ENCODE measurements at regions not wholly inside any gene's neighbourhood (a gene's known extent, or its start where the extent isn't known, plus 50 kb on each side); places are given as distances from the start of the nearest gene placed in this dataset.

DNA sequence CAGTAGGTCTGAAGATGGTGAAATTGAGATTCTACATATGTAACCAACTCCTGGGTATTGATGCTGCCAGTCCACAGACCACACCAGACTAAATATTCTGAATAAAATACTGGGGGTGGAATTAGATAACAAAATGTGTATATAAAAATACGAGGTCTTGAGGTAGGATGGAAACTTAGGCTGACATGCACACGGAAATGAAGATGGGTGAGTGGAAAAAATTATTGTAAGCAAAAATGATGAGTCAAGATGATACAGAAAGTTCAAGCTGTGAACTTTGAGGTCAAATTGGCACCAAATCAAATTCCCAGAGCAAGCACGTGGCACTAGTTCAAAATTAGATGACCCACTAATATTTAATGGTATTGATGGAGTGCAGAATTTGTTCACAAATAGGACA is 713.4 kb upstream of the ACO1 start:
- H3K9ac ChIP-seq = no peak overlapping the region
- no peaks in the 10 kb centered on the region for H4K20me1 ChIP-seq
- H3K27ac ChIP-seq = no peak overlapping the region
- TF ChIP-seq Cebpa-rat (IDR thresholded peaks at IDR 0.05) = no peak
- no peaks in the 10 kb centered on the region for H3K36me3 ChIP-seq
- H3K4me1 ChIP-seq = no peaks in the 10 kb centered on the region
- no peak overlapping the region for H3K4me3 ChIP-seq
- no peak overlapping the region for H3K4me2 ChIP-seq
- no peaks in the 10 kb centered on the region for H3K27me3 ChIP-seq
- H3K9me3 ChIP-seq (replicated peaks in 1 of 11) = no peaks in the 10 kb centered on the region

DNA sequence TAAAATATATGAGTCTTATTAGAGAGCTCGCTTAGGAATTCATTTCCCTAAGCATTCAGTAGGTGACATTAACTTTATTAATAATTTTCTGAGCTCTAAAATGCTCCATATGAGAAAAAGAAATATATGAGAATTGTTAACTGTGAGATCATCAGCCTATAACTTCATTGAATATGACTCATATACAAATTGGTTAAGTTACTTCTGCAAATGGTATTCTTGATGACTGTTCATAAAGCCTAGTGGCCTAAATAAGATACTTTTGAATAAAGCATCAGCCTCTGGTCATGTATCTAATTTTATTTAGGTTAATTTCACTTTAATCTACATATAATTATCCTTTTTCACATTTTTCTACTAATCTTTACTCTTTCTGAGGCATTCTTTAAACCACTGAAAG is 710.2 kb upstream of the ACO1 start:
- TF ChIP-seq Cebpa-rat (IDR thresholded peaks at IDR 0.05) = no peak
- no peaks in the 10 kb centered on the region for H3K36me3 ChIP-seq
- no peak overlapping the region for H3K9ac ChIP-seq
- no peak overlapping the region for H3K4me2 ChIP-seq
- H4K20me1 ChIP-seq = no peaks in the 10 kb centered on the region
- no peaks in the 10 kb centered on the region for H3K27me3 ChIP-seq
- H3K4me3 ChIP-seq = no peak overlapping the region
- no peak overlapping the region for H3K27ac ChIP-seq
- H3K9me3 ChIP-seq (replicated peaks in 1 of 11) = no peaks in the 10 kb centered on the region
- H3K4me1 ChIP-seq = no peaks in the 10 kb centered on the region

DNA sequence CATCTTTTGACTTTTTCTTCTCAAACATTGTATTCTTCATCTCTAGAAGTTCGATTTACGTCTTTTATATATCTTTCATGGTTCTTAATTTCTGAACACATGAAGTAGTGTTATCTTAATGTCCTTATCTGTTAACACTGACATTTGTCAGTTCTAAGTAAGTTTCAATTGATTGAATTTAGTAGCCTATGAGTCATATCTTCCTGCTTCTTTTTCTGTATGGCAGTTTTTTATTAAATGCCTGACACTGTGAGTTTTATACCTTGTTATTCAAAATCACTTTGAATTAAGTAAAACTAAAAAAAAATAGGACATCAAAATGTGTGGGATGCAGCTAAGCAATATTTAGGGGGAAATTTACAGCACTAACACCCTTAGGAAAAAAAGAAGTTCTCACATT is 707.0 kb upstream of the ACO1 start:
- H3K27me3 ChIP-seq = no peaks in the 10 kb centered on the region
- H3K9ac ChIP-seq = no peak overlapping the region
- H3K4me3 ChIP-seq = no peak overlapping the region
- no peaks in the 10 kb centered on the region for H3K4me1 ChIP-seq
- no peak overlapping the region for H3K27ac ChIP-seq
- H3K4me2 ChIP-seq = no peak overlapping the region
- no peaks in the 10 kb centered on the region for H4K20me1 ChIP-seq
- no peak for TF ChIP-seq Cebpa-rat (IDR thresholded peaks at IDR 0.05)
- no peaks in the 10 kb centered on the region for H3K36me3 ChIP-seq
- no peaks in the 10 kb centered on the region for H3K9me3 ChIP-seq (replicated peaks in 1 of 11)

DNA sequence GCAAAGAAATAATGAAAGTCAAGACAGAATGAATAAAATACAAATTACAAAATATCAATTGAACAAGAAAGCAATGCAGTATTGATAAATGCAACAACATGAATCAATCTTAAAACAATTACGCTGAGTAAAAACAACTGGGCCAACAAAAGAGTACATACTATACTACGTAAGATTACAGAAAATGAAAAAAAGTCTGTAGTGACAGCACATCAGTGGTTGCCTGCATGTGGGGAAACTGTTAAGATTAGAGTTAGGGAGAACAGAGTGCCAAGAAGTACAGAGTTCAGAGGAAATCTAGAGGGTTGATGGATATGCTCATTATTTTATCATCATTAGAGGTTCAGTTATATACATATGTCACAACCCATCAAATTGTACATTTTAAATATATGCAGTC is 706.6 kb upstream of the ACO1 start:
- Histone ChIP-seq H3K27ac (no peak overlapping the region), H3K9ac (no peak overlapping the region), H3K4me2 (no peak overlapping the region), H3K4me3 (no peak overlapping the region), H4K20me1 (no peaks in the 10 kb centered on the region), H3K36me3 (no peaks in the 10 kb centered on the region), H3K9me3 (replicated peaks in 1 of 11) (no peaks in the 10 kb centered on the region), H3K4me1 (no peaks in the 10 kb centered on the region), H3K27me3 (no peaks in the 10 kb centered on the region)
- no peak for TF ChIP-seq Cebpa-rat (IDR thresholded peaks at IDR 0.05)

DNA sequence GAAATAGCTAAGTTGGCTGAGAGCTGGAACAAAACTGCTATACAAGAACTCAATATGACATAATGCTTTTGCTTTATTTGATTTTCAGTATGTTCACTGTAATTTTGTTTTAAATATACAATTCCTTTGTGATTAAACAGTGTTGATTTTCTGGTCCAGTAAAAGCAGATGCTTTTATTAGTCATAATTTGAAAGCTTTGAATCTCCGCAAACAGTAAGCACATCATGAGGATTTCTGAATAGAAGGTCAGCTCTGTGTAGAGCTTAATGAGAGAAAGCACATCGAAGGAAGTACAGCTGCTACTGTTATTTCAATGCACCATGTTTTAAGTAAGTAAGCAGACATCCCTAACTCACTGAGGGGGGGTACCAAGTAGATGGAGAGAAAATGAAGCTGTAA is 701.3 kb upstream of the ACO1 start:
- no peak overlapping the region for H3K4me3 ChIP-seq
- H4K20me1 ChIP-seq = no peaks in the 10 kb centered on the region
- no peak overlapping the region for H3K27ac ChIP-seq
- H3K36me3 ChIP-seq = no peaks in the 10 kb centered on the region
- no peaks in the 10 kb centered on the region for H3K4me1 ChIP-seq
- no peaks in the 10 kb centered on the region for H3K27me3 ChIP-seq
- no peak overlapping the region for H3K9ac ChIP-seq
- TF ChIP-seq Cebpa-rat (IDR thresholded peaks at IDR 0.05) = no peak
- no peak overlapping the region for H3K4me2 ChIP-seq
- H3K9me3 ChIP-seq (replicated peaks in 1 of 11) = no peaks in the 10 kb centered on the region

DNA sequence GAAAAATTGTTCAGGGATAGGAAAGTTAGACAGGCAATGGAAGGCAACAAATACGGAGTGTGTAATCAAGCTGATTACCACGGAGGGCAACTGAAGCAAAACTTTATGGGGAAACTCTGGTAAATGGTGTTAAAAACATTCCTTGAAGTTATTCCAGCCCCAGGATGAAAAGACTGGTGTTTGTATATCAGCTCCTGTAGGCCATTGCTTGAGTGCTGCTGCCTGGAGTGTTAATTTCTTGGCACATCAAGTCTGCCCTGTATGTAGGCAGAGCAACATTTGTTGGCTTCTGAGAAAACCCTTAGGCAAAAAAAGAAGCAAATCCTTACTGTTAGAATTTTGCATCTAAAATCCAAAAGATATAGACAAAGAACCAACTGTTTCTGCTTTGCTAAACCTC is 686.5 kb upstream of the ACO1 start:
- H4K20me1 ChIP-seq = no peaks in the 10 kb centered on the region
- H3K36me3 ChIP-seq = no peaks in the 10 kb centered on the region
- H3K4me1 ChIP-seq = no peaks in the 10 kb centered on the region
- no peak overlapping the region for H3K27ac ChIP-seq
- H3K4me3 ChIP-seq = no peak overlapping the region
- H3K9me3 ChIP-seq (replicated peaks in 1 of 11) = no peaks in the 10 kb centered on the region
- H3K4me2 ChIP-seq = no peak overlapping the region
- H3K9ac ChIP-seq = no peak overlapping the region
- H3K27me3 ChIP-seq = no peaks in the 10 kb centered on the region
- no peak for TF ChIP-seq Cebpa-rat (IDR thresholded peaks at IDR 0.05)

DNA sequence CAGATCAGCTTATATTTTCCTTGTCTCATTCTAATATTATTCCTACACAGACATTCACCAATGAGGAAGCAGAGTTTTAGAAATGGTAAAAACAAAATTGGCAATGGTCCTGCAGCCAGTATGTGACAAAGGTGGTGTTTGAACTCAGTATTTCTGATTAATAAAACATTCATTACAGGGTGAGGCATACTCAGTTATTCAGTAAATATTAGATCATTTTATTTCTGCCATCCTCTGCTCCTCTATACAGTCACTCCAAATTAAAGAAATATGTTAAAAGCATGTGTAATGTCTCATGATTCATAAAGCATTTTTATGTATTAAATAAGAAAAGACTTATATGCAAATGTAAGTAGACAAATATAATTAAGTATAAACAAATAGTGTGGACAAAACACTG is 684.6 kb upstream of the ACO1 start:
- Histone ChIP-seq H3K4me2 (no peak overlapping the region), H3K9me3 (replicated peaks in 1 of 11) (no peaks in the 10 kb centered on the region), H3K4me3 (no peak overlapping the region), H3K27ac (no peak overlapping the region), H3K27me3 (no peaks in the 10 kb centered on the region), H3K9ac (no peak overlapping the region), H3K36me3 (no peaks in the 10 kb centered on the region), H3K4me1 (no peaks in the 10 kb centered on the region), H4K20me1 (no peaks in the 10 kb centered on the region)
- no peak for TF ChIP-seq Cebpa-rat (IDR thresholded peaks at IDR 0.05)

DNA sequence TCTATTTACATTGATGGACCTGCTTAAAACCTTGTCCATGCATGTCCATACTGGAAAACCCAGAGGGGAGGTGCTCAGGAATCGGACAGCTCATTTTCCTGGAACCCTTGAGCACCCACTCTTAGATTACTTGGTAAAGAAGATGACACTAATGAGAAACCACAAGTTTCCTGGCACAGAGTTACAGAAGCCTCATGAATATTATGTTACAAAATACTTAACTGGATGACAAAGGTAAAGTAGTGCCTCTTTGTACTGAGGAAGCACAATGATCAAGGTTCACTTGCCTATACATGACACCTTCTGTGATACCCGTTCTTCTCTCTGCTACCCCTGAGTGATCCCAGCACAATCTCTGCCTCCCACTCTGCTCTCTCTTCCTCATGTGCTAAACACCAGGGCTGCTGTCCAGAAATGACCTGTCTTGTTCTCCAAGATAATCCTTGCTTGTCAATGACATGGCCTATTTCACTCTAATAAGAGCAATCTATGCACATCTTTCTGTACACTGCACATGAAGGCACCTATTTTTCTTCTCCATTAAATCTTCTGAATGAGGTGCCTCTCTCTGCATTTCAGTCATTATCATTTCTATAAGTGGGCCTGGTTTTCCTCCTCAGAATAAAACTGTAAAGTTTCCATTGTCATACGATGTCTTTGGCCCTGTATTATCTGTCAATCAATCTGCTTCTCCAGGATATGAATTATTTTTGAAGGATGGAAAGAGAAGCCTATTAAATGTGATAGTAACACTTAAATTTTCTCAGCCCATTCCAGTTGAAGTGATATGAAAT is 684.0 kb upstream of the ACO1 start:
- Histone ChIP-seq H3K27me3 (no peaks in the 10 kb centered on the region), H4K20me1 (no peaks in the 10 kb centered on the region), H3K9me3 (replicated peaks in 1 of 11) (no peaks in the 10 kb centered on the region), H3K4me1 (no peaks in the 10 kb centered on the region), H3K36me3 (no peaks in the 10 kb centered on the region), H3K4me3 (no peak overlapping the region), H3K9ac (no peak overlapping the region), H3K27ac (no peak overlapping the region), H3K4me2 (no peak overlapping the region)
- no peak for TF ChIP-seq Cebpa-rat (IDR thresholded peaks at IDR 0.05)

DNA sequence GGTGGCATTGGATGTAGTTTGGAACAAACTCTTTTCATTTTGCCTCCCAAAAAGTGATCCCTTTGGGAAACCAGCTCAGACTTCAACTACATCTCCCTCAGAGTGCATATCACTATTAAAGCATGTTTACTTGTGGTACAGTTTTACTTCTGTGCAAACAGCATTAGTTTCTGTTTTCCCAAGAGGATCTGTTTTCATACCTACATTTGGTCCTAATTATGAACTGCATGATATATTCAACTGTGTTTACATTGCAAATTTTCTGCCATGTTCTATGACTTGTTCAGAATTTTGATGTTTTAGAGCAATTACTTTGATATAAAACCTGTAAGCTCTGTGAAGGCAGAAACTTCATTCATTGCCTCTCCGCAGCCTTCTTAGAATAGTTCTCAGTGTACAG is 681.5 kb upstream of the ACO1 start:
- H3K36me3 ChIP-seq = no peaks in the 10 kb centered on the region
- H3K27me3 ChIP-seq = no peaks in the 10 kb centered on the region
- no peaks in the 10 kb centered on the region for H4K20me1 ChIP-seq
- 0 out of 22 replicates have a peak, but pooled peaks cover 0 to 3% (median 0%) of the 10 kb centered on the region in 11 experiments for H3K9me3 ChIP-seq (replicated peaks in 1 of 11)
- no peak overlapping the region for H3K4me3 ChIP-seq
- H3K4me2 ChIP-seq = no peak overlapping the region
- no peaks in the 10 kb centered on the region for H3K4me1 ChIP-seq
- H3K27ac ChIP-seq = no peak overlapping the region
- no peak overlapping the region for H3K9ac ChIP-seq
- TF ChIP-seq Cebpa-rat (IDR thresholded peaks at IDR 0.05) = no peak

DNA sequence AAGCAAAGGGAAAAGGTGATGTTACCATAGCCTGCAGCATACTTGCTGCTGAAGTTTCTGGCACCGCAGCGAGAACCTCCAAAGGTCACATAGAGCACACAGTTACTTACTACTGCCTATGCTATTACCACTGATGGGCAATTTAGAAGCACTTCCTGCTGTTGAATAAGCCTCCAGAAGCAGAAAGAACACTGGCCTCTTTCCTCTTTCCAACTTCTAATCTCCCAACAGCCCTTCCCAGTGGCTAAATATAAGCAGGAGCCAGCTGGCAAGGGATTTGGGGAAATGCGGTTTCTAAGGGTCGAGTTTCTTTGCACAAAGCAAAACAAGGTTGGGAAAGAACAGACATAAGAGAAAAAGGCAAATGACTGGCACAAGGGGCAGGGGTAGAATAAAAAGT is 669.2 kb upstream of the ACO1 start:
- no peak overlapping the region for H3K4me2 ChIP-seq
- H3K4me3 ChIP-seq = no peak overlapping the region
- H3K36me3 ChIP-seq = no peaks in the 10 kb centered on the region
- H4K20me1 ChIP-seq = no peaks in the 10 kb centered on the region
- no peaks in the 10 kb centered on the region for H3K9me3 ChIP-seq (replicated peaks in 1 of 11)
- no peak overlapping the region for H3K9ac ChIP-seq
- no peak overlapping the region for H3K27ac ChIP-seq
- TF ChIP-seq Cebpa-rat (IDR thresholded peaks at IDR 0.05) = no peak
- no peaks in the 10 kb centered on the region for H3K27me3 ChIP-seq
- no peaks in the 10 kb centered on the region for H3K4me1 ChIP-seq
